ENCODE measurements at regions not wholly inside any gene's neighbourhood (a gene's known extent, or its start where the extent isn't known, plus 50 kb on each side); places are given as distances from the start of the nearest gene placed in this dataset.
"Not testable (repeated sequence)": the region's sequence is repeated elsewhere in the genome, so short reads cannot be mapped to it uniquely, and the experiment has no call there.

GRCh38 chr2:10225291-10226037, 77.2 kb upstream of the HPCAL1 start:
- Mint-ChIP-seq H3K27ac (peak overlapping the region; percentile 83), H3K4me3 (ENCODE audit: low read depth) (no peak overlapping the region), H3K4me1 (ENCODE audit: low read depth) (peaks cover 55% of the 10 kb centered on the region), H3K27me3 (peaks cover 16% of the 10 kb centered on the region), H3K9me3 (ENCODE audit: low read depth) (no peaks in the 10 kb centered on the region), H3K36me3 (ENCODE audit: insufficient read depth) (no peaks in the 10 kb centered on the region)
- TF ChIP-seq CTCF (IDR thresholded peaks at IDR 0.05; ENCODE audit: unreplicated experiment) = no peak
- DNase-seq (ENCODE audit: low spot score, unreplicated experiment) = peak; percentile 37

- Mint-ChIP-seq H3K27ac (peak overlapping the region; percentile 83), H3K27me3 (peaks cover 10% of the 10 kb centered on the region), H3K4me1 (ENCODE audit: low read depth) (peaks cover 55% of the 10 kb centered on the region), H3K4me3 (ENCODE audit: low read depth) (no peak overlapping the region), H3K9me3 (ENCODE audit: low read depth) (no peaks in the 10 kb centered on the region), H3K36me3 (ENCODE audit: insufficient read depth) (no peaks in the 10 kb centered on the region)
- TF ChIP-seq CTCF (IDR thresholded peaks at IDR 0.05; ENCODE audit: unreplicated experiment) = no peak
- DNase-seq (ENCODE audit: low spot score, unreplicated experiment) = no peak
These were observed 76.5 kb upstream of the HPCAL1 start for GRCh38 chr2:10226038-10226724.

- peaks cover 51% of the 10 kb centered on the region for H3K4me1 Mint-ChIP-seq (ENCODE audit: low read depth)
- peak; percentile 42 for DNase-seq (ENCODE audit: low spot score, unreplicated experiment)
- peak overlapping the region; percentile 39 for H3K4me3 Mint-ChIP-seq (ENCODE audit: low read depth)
- peaks cover 18% of the 10 kb centered on the region for H3K27me3 Mint-ChIP-seq
- H3K36me3 Mint-ChIP-seq (ENCODE audit: insufficient read depth) = no peaks in the 10 kb centered on the region
- H3K27ac Mint-ChIP-seq = peak overlapping the region; percentile 87
- H3K9me3 Mint-ChIP-seq (ENCODE audit: low read depth) = no peaks in the 10 kb centered on the region
- TF ChIP-seq CTCF (IDR thresholded peaks at IDR 0.05; ENCODE audit: unreplicated experiment) = no peak
These were observed 73.9 kb upstream of the HPCAL1 start for GRCh38 chr2:10228611-10229365.

GRCh38 chr2:10229462-10230099, 73.1 kb upstream of the HPCAL1 start:
- no peak for TF ChIP-seq CTCF (IDR thresholded peaks at IDR 0.05; ENCODE audit: unreplicated experiment)
- Mint-ChIP-seq H3K27me3 (peaks cover 21% of the 10 kb centered on the region), H3K9me3 (ENCODE audit: low read depth) (no peaks in the 10 kb centered on the region), H3K36me3 (ENCODE audit: insufficient read depth) (no peaks in the 10 kb centered on the region), H3K27ac (peak overlapping the region; percentile 87), H3K4me3 (ENCODE audit: low read depth) (no peak overlapping the region), H3K4me1 (ENCODE audit: low read depth) (peaks cover 50% of the 10 kb centered on the region)
- no peak for DNase-seq (ENCODE audit: low spot score, unreplicated experiment)

GRCh38 chr2:10230499-10230898, 72.2 kb upstream of the HPCAL1 start:
- no peaks in the 10 kb centered on the region for H3K36me3 Mint-ChIP-seq (ENCODE audit: insufficient read depth)
- H3K4me3 Mint-ChIP-seq (ENCODE audit: low read depth) = no peak overlapping the region
- DNase-seq (ENCODE audit: low spot score, unreplicated experiment) = no peak
- no peak overlapping the region for H3K27ac Mint-ChIP-seq
- H3K27me3 Mint-ChIP-seq = peaks cover 21% of the 10 kb centered on the region
- no peaks in the 10 kb centered on the region for H3K9me3 Mint-ChIP-seq (ENCODE audit: low read depth)
- TF ChIP-seq CTCF (IDR thresholded peaks at IDR 0.05; ENCODE audit: unreplicated experiment) = no peak
- H3K4me1 Mint-ChIP-seq (ENCODE audit: low read depth) = peaks cover 43% of the 10 kb centered on the region

- not testable (repeated sequence) for DNase-seq (ENCODE audit: low spot score, unreplicated experiment); H3K9me3 Mint-ChIP-seq (ENCODE audit: low read depth); H3K36me3 Mint-ChIP-seq (ENCODE audit: insufficient read depth); H3K27ac Mint-ChIP-seq; H3K4me3 Mint-ChIP-seq (ENCODE audit: low read depth)
- Mint-ChIP-seq H3K27me3 (peaks cover 26% of the 10 kb centered on the region), H3K4me1 (ENCODE audit: low read depth) (peaks cover 39% of the 10 kb centered on the region)
These were observed 71.8 kb upstream of the HPCAL1 start for GRCh38 chr2:10230921-10231320.

Measured in progenitor cell of endocrine pancreas (in vitro differentiated cells).